ENCODE measurements at regions not wholly inside any gene's neighbourhood (a gene's known extent, or its start where the extent isn't known, plus 50 kb on each side); places are given as distances from the start of the nearest gene placed in this dataset.

GRCh38 chr6:1208876-1209275 is 103.0 kb upstream of the FOXQ1 start:
- Histone ChIP-seq H3K27ac (replicated peaks) (no peak overlapping the region), H3K4me3 (replicated peaks; ENCODE audit: insufficient read depth, low read length) (no peak overlapping the region), H3K27me3 (ENCODE audit: insufficient read depth, poor library complexity, severe bottlenecking) (peaks cover 4% of the 10 kb centered on the region)
- DNase-seq (ENCODE audit: low read depth in 1 of 2, low spot score in 1 of 2), result no peak
- no peak for TF ChIP-seq SPI1 (IDR thresholded peaks at IDR 0.05; ENCODE audit: borderline replicate concordance, low read depth)
- no peak for TF ChIP-seq REST (IDR thresholded peaks at IDR 0.05; ENCODE audit: insufficient replicate concordance, low read depth)
- no peak for TF ChIP-seq GABPA (IDR thresholded peaks at IDR 0.05; ENCODE audit: low read depth)
- no peak for TF ChIP-seq POLR2AphosphoS5 (IDR thresholded peaks at IDR 0.05; ENCODE audit: low read depth)
- no peak for TF ChIP-seq CTCF (IDR thresholded peaks at IDR 0.05; ENCODE audit: insufficient read depth, low read length)

GRCh38 chr6:1203546-1203945 is 108.4 kb upstream of the FOXQ1 start:
- DNase-seq (ENCODE audit: low read depth in 1 of 2, low spot score in 1 of 2), result no peak
- no peaks in the 10 kb centered on the region for H3K27me3 ChIP-seq (ENCODE audit: insufficient read depth, poor library complexity, severe bottlenecking)
- H3K4me3 ChIP-seq (replicated peaks; ENCODE audit: insufficient read depth, low read length), result no peak overlapping the region
- H3K27ac ChIP-seq (replicated peaks), result no peak overlapping the region
- TF ChIP-seq CTCF (IDR thresholded peaks at IDR 0.05; ENCODE audit: insufficient read depth, low read length) (no peak), POLR2AphosphoS5 (IDR thresholded peaks at IDR 0.05; ENCODE audit: low read depth) (no peak), SPI1 (IDR thresholded peaks at IDR 0.05; ENCODE audit: borderline replicate concordance, low read depth) (no peak), REST (IDR thresholded peaks at IDR 0.05; ENCODE audit: insufficient replicate concordance, low read depth) (no peak)

DNA sequence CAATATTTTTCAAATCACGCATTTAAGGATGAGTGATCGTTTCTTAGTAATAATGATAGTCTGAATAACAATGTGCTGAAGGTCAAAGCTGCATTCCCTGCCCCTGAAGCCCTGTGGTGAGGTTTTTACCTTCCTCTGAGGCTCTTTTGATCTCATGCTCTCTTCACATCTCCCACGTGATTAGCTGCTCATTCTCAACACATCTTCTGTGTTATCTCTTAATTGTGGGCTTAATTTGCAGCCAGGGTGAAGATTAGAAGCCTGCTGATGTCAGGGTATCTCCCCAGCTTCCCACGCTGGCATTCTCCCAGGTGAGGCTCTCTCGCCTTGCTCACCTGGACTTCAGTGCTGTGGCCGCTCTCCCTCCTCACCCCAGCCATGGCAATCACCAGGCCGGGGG is 109.7 kb upstream of the FOXQ1 start:
- no peak overlapping the region for H3K27ac ChIP-seq (replicated peaks)
- no peak overlapping the region for H3K4me3 ChIP-seq (replicated peaks; ENCODE audit: insufficient read depth, low read length)
- no peak for DNase-seq (ENCODE audit: low read depth in 1 of 2, low spot score in 1 of 2)
- no peaks in the 10 kb centered on the region for H3K27me3 ChIP-seq (ENCODE audit: insufficient read depth, poor library complexity, severe bottlenecking)
- TF ChIP-seq REST (IDR thresholded peaks at IDR 0.05; ENCODE audit: insufficient replicate concordance, low read depth), result no peak
- TF ChIP-seq CTCF (IDR thresholded peaks at IDR 0.05; ENCODE audit: insufficient read depth, low read length), result no peak
- TF ChIP-seq SPI1 (IDR thresholded peaks at IDR 0.05; ENCODE audit: borderline replicate concordance, low read depth), result no peak
- no peak for TF ChIP-seq POLR2AphosphoS5 (IDR thresholded peaks at IDR 0.05; ENCODE audit: low read depth)
- no peak for TF ChIP-seq GABPA (IDR thresholded peaks at IDR 0.05; ENCODE audit: low read depth)

Measured in HL-60 (cell line).